Panc1 (cell line): ENCODE measurements at regions not wholly inside any gene's neighbourhood (a gene's known extent, or its start where the extent isn't known, plus 50 kb on each side); places are given as distances from the start of the nearest gene placed in this dataset.

Experiments
- CTCF ChIP-seq: fragments of 450-650 bp; IDR thresholded peaks from 2 replicates; pipeline ENCODE4 v1.5.1; 2017; ENCODE audit warnings: mild to moderate bottlenecking
- TF ChIP-seq, protein P1 (sequence below), 2 experiments: IDR thresholded peaks; 2 replicates each; pipeline ENCODE4 v1.6.1; 2011 to 2012; ENCODE audit warnings: low read depth in 2 of 2, control low read depth in 1 of 2, low read length in 1 of 2, mild to moderate bottlenecking in 1 of 2, moderate library complexity in 1 of 2; ENCODE audit not compliant: insufficient read depth in 1 of 2

- TF ChIP-seq CTCF: no peak
- TF ChIP-seq, protein P1, sequence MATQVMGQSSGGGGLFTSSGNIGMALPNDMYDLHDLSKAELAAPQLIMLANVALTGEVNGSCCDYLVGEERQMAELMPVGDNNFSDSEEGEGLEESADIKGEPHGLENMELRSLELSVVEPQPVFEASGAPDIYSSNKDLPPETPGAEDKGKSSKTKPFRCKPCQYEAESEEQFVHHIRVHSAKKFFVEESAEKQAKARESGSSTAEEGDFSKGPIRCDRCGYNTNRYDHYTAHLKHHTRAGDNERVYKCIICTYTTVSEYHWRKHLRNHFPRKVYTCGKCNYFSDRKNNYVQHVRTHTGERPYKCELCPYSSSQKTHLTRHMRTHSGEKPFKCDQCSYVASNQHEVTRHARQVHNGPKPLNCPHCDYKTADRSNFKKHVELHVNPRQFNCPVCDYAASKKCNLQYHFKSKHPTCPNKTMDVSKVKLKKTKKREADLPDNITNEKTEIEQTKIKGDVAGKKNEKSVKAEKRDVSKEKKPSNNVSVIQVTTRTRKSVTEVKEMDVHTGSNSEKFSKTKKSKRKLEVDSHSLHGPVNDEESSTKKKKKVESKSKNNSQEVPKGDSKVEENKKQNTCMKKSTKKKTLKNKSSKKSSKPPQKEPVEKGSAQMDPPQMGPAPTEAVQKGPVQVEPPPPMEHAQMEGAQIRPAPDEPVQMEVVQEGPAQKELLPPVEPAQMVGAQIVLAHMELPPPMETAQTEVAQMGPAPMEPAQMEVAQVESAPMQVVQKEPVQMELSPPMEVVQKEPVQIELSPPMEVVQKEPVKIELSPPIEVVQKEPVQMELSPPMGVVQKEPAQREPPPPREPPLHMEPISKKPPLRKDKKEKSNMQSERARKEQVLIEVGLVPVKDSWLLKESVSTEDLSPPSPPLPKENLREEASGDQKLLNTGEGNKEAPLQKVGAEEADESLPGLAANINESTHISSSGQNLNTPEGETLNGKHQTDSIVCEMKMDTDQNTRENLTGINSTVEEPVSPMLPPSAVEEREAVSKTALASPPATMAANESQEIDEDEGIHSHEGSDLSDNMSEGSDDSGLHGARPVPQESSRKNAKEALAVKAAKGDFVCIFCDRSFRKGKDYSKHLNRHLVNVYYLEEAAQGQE (IDR thresholded peaks at IDR 0.05; ENCODE audit: insufficient read depth in 1 of 2, low read depth in 2 of 2, low read length in 1 of 2): no peak
Measured at GRCh38 chr22:34599567-34599966, 466.4 kb upstream of the ISX start.
